Left ventricle myocardium superior (tissue), 1 donor: ENCODE measurements at regions not wholly inside any gene's neighbourhood (a gene's known extent, or its start where the extent isn't known, plus 50 kb on each side); places are given as distances from the start of the nearest gene placed in this dataset.
A peak's percentile ranks its signal among the peaks of the same experiment; 100 is the strongest.
"Not testable (repeated sequence)": the region's sequence is repeated elsewhere in the genome, so short reads cannot be mapped to it uniquely, and the experiment has no call there.

ENCODE experiments used
- ATAC-seq: fragments of 200-7000 bp; cut with Tn5 transposase; one replicate; pipeline ENCODE4 v1.9.1; 2020; ENCODE audit warnings: mild to moderate bottlenecking, moderate library complexity
- DNase-seq: peaks from one replicate; pipeline ENCODE4 v3.0.0-alpha.2; 2020
- intact Hi-C: fragments of 100-400 bp; cut with micrococcal nuclease; formaldehyde crosslinking; loops from one replicate; pipeline ENCODE4 v1.11.0; 2022
- donor health status: DM: no; HTN: yes; CAD: no; lungs with severe emphysema.

DNA sequence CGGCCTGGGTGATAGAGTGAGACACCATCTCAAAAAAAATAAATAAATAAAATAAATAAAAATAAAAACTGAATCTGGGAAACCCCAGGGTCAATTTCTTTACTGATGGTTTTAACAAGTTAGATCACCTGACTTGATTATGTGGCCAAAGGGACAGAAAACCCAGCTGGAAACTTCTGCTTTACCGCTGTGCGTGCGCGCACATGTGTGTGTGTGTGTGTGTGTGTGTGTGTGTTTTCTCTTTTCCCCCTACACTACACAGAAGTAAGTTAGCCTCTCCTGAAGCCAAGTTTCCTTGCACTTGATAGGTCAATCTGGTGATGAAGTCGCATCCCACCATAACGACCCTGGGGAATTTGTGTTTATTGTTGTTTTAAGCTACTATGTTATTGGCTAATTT lies 105.3 kb upstream of the AMN1 start:
- no peak for DNase-seq
- intact Hi-C loops: no loop called here
- ATAC-seq: no peak

DNA sequence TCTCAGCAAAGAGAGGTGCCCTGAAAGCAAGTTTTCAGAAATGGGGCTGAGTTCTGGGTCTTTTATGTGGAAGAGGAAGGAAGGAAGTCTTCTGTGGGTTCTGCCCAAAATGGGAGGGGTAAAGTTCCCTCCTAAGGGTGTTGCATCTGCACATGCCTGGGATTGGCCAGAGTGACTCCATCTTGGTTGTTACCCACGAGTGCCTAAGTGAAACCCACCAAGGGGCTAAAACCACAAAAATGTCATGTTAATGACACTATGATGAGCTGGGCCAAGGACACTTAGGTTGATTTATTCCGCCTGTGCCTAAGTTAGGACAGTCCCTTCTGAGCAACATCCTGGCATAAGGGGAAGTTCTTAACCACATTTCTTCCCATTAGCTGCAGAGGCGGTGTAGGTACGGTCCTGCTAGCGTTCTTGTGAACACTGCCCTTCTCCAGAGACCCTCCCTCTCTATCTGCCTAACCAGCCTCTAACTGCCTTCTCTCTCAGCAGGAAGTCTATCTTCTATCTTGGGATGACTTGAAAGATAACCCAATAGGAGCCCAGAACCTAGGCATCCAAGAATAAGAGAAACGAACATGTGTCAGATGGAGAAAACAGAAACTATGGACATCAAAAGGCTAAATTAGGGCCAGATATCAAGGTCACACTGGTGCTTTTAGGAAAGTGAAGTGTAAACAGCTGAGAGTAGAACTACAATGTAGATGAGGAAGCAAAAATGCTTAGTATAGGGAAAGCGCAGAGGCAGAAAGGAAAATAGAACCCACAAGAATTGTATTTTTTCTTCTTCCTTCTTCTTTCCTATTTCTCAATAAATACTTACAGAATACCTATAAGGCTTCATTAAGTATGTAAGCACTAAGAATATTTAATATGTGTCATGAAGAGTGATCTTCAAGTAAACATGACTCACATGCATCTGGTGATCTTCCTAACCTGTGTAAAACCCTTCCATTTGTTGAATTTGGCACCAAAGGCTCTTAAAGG lies 104.2 kb upstream of the AMN1 start:
- DNase-seq: no peak
- intact Hi-C loops: no loop called here
- ATAC-seq: peak; percentile 64

GRCh38 chr12:31828071-31828470 lies 99.2 kb upstream of the AMN1 start:
- DNase-seq (no peak), ATAC-seq (no peak)
- intact Hi-C loops: no loop called here

DNA sequence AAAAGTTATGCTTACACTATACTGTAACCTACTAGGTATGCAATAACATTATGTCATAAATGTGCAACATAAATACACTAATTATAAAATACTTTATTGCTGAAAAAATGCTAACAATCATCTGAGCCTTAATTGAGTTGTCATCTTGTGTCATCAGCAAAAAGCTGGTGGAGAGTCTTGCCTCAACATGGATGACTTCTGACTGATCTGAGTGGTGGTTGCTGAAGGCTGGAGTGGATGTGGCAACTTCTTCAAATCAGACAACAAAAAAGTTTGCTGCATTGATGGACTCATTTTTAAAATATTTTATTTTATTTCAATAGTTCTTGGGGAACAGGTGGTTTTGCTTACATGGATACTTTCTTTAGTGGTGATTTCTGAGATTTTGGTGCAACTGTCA lies 93.9 kb upstream of the AMN1 start:
- no peak for ATAC-seq
- no peak for DNase-seq
- intact Hi-C loops: no loop called here

DNA sequence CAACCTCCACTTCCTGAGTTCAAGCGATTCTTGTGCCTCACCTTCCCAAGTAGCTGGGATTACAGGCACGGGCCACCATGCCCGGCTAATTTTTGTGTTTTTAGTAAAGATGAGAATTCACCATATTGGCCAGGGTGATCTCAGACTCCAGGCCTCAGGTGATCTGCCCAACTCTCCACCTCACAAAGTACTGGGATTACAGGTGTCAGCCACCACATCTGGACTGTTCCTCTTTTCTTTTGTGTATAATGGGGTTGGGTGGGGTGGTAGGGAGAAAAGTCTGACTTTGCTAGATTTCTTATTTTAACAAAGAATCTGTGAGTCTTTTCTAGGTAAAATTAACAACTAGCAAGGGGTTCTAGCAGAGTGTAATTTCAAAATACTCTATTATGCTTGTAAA lies 92.7 kb upstream of the AMN1 start:
- intact Hi-C loops: no loop called here
- ATAC-seq (no peak), DNase-seq (no peak)

DNA sequence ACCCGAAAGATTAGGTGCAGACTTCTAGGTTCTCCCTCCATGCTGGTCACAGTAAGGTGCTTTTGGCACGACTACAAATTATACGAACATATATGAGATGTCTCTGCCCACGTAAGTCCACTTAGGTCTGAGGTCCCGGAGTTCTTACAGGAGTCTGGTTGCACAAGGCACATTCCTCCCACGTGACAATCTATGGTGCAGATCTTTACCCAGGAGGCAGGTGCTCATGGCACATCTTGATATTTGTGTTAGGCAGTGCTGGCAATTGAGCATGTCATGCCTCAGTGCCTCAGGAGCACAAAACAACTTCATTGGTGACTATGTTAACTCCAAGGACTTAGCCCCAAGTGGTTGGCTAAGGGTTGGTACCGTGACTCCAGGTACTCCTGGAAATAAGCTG lies 92.0 kb upstream of the AMN1 start:
- no peak for DNase-seq
- no peak for ATAC-seq
- intact Hi-C loops: no loop called here

GRCh38 chr12:31819427-31819826 lies 90.6 kb upstream of the AMN1 start:
- no peak for ATAC-seq
- DNase-seq: no peak
- intact Hi-C loops: no loop called here

GRCh38 chr12:31818623-31819268 lies 89.9 kb upstream of the AMN1 start:
- ATAC-seq (no peak), DNase-seq (no peak)
- intact Hi-C loops: no loop called here

DNA sequence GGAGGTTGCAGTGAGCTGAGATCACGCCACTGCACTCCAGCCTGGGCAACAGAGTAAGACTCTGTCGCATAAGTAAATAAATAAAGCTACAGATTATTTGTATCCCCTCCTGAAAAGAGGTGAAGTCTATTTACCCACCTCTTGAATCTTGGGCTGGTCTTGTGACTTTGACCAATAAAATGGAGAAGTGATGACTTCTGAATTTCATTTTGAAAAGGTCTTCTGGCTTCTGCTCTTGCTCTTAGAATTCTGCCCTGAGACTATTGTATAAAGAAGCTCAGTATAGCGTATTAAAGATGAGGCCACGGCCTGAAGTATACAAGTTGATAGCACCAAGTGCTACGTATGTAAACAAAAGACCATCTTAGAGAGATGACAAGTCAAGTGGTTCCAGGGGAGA lies 88.3 kb upstream of the AMN1 start:
- no peak for ATAC-seq
- DNase-seq: no peak
- intact Hi-C loops: no loop called here

- intact Hi-C loops: no loop called here
- no peak for DNase-seq
- ATAC-seq: no peak
Measured at GRCh38 chr12:31815096-31815495, 86.3 kb upstream of the AMN1 start.

GRCh38 chr12:31813305-31813704 lies 84.5 kb upstream of the AMN1 start:
- no peak for DNase-seq
- intact Hi-C loops: no loop called here
- ATAC-seq: no peak

- ATAC-seq (no peak), DNase-seq (no peak)
- intact Hi-C loops: no loop called here
Measured at GRCh38 chr12:31807773-31808097, 78.9 kb upstream of the AMN1 start.

DNA sequence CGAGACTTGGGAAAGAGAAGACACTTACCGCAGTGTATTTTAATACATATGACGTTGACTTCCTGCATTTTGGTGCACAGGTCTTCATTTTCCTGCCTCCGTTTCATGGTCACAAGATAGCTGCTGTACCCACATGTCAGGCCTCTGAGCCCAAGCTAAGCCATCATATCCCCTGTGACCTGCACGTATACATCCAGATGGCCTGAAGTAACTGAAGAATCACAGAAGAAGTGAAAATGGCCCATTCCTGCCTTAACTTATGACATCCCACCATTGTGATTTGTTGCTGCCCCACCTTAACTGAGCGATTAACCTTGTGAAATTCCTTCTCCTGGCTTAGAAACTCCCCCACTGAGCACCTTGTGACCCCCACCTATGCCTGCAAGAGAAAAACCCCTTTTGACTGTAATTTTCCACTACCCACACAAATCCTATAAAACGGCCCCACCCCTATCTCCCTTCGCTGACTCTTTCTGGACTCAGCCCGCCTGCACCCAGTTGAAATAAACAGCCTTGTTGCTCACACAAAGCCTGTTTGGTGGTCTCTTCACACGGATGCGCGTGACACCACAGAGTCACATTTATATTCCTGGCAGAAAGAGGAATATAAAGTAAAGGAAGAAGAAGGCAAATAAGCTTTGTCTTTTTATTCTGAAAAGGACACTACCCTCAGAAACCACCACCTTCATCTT lies 78.4 kb upstream of the AMN1 start:
- DNase-seq, intact Hi-C loops: not testable (repeated sequence)

DNA sequence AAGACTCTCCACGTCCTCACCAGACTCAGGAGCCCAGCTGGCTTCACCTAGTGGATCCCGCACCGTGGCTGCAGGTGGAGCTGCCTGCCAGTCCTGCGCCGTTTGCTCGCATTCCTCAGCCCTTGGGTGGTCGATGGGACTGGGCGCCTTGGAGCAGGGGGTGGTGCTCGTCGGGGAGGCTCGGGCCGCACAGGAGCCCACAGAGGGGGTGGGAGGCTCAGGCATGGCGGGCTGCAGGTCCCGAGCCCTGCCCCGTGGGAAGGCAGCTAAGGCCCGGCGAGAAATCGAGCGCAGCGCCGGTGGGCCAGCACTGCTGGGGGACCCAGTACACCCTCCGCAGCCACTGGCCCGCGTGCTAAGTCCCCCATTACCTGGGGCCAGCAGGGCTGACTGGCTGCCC lies 76.9 kb upstream of the AMN1 start:
- intact Hi-C loops, ATAC-seq, DNase-seq: not testable (repeated sequence)

More for the DNA sequence above, 78.4 kb upstream of the AMN1 start:
- ATAC-seq: not testable (repeated sequence)

DNA sequence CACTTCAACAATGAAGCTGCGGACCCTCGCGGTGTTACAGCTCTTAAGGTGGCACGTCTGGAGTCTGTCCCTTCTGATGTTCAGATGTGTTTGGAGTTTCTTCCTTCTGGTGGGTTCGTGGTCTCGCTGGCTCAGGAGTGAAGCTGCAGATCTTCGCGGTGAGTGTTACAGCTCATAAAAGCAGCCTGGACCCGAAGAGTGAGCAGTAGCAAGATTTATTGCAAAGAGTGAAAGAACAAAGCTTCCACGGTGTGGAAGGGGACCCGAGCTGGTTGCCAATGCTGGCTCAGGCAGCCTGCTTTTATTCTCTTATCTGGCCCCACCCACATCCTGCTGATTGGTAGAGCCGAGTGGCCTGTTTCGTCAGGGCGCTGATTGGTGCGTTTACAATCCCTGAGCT lies 75.9 kb upstream of the AMN1 start:
- intact Hi-C loops, ATAC-seq, DNase-seq: not testable (repeated sequence)

- no peak for DNase-seq
- ATAC-seq: no peak
- intact Hi-C loops: no loop called here
Measured at GRCh38 chr12:31804185-31804504, 75.3 kb upstream of the AMN1 start.

DNA sequence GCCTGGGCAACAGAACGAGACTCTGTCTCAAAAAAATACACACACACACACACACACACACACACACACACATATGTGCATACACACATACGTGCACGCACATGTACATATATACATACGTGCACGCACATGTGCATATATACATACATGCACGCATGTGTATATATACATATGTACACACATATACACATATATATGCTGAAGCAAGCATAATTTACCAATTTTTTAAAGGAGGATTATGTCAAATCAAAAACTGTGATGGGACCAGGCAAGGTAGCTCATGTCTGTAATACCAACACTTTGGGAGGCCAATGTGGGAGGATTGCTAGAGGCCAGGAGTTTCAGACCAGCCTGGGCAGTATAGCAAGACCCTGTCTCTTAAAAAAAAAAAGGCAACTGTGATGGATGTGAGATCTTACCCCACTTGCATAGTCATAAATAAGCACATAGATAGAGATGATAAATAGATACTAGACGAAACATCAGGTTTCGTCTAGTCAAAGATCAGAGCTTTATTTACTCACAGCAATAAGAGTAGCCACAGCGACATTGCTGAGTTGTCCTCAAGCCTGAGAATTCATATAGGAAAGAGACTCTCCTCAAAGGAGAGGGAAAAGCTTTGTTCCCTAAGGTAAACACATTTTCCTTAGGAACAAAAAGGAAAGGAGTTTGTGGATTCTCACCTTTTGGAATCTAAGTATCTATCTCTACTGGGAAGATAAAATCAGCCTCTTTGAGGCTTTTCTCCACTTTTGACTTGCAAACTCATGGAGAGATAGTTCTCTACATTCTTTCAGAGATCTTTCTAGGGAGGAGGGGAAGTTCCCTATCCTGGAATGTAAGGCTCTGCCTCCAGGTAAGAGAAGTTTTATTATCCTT lies 74.7 kb upstream of the AMN1 start:
- intact Hi-C loops: no loop called here
- no peak for DNase-seq
- ATAC-seq: no peak

GRCh38 chr12:31801872-31802271 lies 73.1 kb upstream of the AMN1 start:
- intact Hi-C loops: no loop called here
- ATAC-seq (no peak), DNase-seq (no peak)

DNA sequence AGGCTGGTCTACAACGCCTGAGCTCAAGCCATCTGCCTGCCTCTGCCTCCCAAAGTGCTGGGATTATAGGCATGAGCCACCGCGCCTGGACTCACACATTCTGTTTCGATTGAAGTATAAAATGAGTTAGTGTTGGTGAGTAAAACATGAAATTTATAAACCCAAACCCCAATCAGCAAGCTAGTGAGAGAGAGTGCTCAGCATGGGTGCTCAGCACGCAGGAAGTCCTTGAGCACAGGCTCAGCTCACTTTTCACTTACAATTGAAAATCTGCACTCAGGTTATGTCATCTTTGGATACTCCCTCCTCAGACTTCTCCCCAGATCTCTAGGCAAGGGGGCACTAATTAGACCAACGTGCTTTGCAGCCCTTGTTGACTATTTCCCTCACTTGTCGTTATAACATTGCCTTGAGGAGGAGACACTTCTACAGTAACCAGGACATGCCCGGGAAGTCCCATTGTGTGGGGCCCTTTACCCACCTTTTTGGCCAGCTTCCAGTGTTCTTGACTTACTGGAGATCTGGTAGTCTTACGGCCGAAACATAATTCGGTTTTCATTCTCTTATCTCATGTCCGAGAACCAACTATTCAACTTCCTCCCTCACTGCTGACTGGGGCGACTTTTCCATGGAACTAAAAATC lies 68.5 kb upstream of the AMN1 start:
- intact Hi-C loops: no loop called here
- ATAC-seq: no peak

More for the DNA sequence above, 68.5 kb upstream of the AMN1 start:
- no peak for DNase-seq
